Lower leg skin (tissue), 4 donors: ENCODE measurements at regions not wholly inside any gene's neighbourhood (a gene's known extent, or its start where the extent isn't known, plus 50 kb on each side); places are given as distances from the start of the nearest gene placed in this dataset.

Experiments used
- DNase-seq, 2 donors: peaks; one replicate each; pipeline ENCODE4 v3.0.0-alpha.2; 2019; ENCODE audit warnings: low spot score in 2 of 2
- H3K4me3 ChIP-seq: fragments of 200-600 bp; sonication (generic); 2 replicates; pipeline ENCODE4 v1.5.1; 2017; ENCODE audit warnings: mild to moderate bottlenecking, low read depth; ENCODE audit not compliant: poor library complexity, severe bottlenecking
- POLR2A ChIP-seq, 2 donors: fragments of 450-650 bp; IDR thresholded peaks; one replicate each; pipeline ENCODE4 v1.6.1; 2016 to 2017; ENCODE audit warnings: antibody characterized with exemption in 2 of 2, mild to moderate bottlenecking in 1 of 2, moderate library complexity in 1 of 2
- WGBS, 2 donors: methylation state at CpG; one replicate each; pipeline ENCODE4 v1.1.5; 2018; 5-methylcytosine and 5-hydroxymethylcytosine counted together
- intact Hi-C: fragments of 100-400 bp; cut with DNase I; formaldehyde crosslinking; loops from one replicate; pipeline ENCODE4 v1.15.0; 2023; ENCODE audit warnings: low total_unique reads
- TF ChIP-seq, protein P1 (sequence below), 3 donors: fragments of 450-650 bp; IDR thresholded peaks; one replicate each; pipeline ENCODE4 v1.5.1; 2016; ENCODE audit warnings: antibody characterized with exemption in 3 of 3, mild to moderate bottlenecking in 3 of 3, moderate library complexity in 2 of 3

DNA sequence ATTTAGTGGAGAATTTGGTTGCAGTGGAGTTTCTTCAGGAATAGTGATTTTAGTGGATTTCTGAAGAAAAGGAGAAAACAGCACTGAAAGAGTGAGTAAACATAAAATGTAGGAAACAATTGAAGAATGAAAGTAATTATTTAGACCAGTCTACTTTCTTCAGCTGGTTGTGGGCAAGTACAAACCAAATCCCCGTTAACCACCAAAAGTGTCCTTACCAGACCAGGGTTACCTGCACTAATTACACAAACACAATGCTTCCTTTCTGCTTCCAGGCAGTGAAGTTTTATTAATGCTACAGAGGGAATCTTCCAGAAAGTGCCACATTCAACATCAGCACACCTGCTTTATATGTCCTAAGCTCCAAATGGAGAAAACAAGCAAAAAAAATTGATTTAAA is 248.0 kb upstream of the TBC1D5 start:
- intact Hi-C loops = no loop called here
- WGBS, 2 donors = 82 to 86% methylated on average over 1 of the region's 1 CpG

DNA sequence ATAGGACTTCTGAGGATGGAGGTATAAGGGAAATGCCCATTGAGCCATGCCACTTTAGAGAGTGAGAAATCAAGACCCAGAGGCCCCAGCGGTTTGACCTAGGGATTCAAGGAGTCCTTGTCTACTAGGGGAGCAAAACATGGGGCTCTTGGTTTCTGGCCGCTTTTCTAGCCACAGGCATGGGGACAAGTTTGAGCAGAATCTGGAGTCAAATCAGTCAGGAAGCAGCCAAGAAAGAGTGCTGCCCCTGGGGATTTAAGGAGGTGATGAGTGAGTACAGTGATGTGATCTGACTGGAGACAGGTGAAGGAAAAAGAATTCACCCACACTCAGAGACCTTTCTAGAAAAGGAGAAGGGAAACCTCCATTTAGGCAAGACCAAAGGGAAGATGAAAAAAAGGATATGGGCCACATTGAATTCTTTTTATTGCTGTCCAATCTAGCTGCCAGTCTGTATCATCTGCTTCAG is 244.0 kb upstream of the TBC1D5 start:
- DNase-seq = no peak
- WGBS, 2 donors = 40 to 50% methylated on average over 2 of the region's 2 CpGs
- intact Hi-C loops = no loop called here
- H3K4me3 ChIP-seq = no peak overlapping the region
- TF ChIP-seq, protein P1, sequence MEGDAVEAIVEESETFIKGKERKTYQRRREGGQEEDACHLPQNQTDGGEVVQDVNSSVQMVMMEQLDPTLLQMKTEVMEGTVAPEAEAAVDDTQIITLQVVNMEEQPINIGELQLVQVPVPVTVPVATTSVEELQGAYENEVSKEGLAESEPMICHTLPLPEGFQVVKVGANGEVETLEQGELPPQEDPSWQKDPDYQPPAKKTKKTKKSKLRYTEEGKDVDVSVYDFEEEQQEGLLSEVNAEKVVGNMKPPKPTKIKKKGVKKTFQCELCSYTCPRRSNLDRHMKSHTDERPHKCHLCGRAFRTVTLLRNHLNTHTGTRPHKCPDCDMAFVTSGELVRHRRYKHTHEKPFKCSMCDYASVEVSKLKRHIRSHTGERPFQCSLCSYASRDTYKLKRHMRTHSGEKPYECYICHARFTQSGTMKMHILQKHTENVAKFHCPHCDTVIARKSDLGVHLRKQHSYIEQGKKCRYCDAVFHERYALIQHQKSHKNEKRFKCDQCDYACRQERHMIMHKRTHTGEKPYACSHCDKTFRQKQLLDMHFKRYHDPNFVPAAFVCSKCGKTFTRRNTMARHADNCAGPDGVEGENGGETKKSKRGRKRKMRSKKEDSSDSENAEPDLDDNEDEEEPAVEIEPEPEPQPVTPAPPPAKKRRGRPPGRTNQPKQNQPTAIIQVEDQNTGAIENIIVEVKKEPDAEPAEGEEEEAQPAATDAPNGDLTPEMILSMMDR (IDR thresholded peaks at IDR 0.05) = no peak
- TF ChIP-seq POLR2A (IDR thresholded peaks at IDR 0.05) = no peak

More for the DNA sequence above, 248.0 kb upstream of the TBC1D5 start:
- H3K4me3 ChIP-seq = no peak overlapping the region
- TF ChIP-seq POLR2A (IDR thresholded peaks at IDR 0.05) = no peak
- TF ChIP-seq, protein P1 (IDR thresholded peaks at IDR 0.05) = no peak
- no peak for DNase-seq

DNA sequence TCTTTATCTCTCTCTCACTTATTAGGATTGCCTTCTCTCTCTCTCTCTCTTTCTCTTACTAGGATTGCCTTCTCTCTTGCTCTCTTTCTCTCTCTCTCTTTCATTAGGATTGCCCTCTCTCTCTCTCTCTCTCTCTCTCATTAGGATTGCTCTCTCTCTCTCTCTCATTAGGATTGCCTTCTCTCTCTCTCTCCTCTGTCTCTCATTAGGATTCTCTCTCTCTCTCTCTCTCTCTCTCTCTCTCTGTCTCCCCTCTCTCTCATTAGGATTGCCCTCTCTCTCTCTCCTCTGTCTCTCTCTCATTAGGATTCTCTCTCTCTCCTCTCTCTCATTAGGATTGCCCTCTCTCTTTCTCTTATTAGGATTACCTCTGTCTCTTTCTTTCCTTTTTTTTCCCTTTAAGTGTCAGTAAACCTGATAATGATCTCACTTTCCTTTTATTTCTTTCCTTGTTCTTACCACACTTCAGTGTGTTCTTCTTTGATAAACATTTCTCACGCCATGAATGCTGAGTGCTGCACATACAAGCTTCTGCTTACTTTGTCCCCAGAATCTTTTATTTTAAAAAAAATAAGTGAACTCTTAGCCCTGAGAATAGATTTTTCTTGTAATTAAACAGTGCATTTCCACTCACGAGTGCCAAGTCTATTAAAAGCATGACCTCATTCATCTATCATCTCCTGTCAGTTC is 243.4 kb upstream of the TBC1D5 start:
- TF ChIP-seq POLR2A (IDR thresholded peaks at IDR 0.05) = no peak
- TF ChIP-seq, protein P1 (IDR thresholded peaks at IDR 0.05) = no peak
- WGBS, 2 donors = 28 to 30% methylated on average over 2 of the region's 2 CpGs
- DNase-seq = no peak
- no peak overlapping the region for H3K4me3 ChIP-seq
- intact Hi-C loops = no loop called here

DNA sequence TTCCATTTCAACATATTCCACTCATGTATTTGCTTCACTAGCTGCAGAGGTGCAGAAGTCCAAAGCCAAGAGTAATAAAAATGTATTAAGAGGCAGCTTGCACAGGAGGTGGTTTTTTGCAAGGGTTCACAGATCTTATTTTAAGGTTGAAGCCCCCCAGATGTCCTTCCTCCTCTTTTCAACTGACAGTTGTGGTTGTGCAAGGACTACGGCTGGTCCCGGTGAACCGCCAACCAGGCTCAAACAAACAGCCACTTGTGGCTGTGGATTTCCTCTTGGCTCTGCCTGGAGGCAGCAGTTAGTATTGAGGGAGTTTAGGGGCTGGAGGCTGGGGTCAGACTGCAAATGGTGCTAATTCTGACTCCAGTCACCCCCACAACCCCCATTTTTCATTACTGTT is 240.7 kb upstream of the TBC1D5 start:
- no peak overlapping the region for H3K4me3 ChIP-seq
- DNase-seq = no peak
- TF ChIP-seq, protein P1 (IDR thresholded peaks at IDR 0.05) = no peak
- no peak for TF ChIP-seq POLR2A (IDR thresholded peaks at IDR 0.05)
- 74 to 83% methylated on average over 3 of the region's 3 CpGs for WGBS, 2 donors
- intact Hi-C loops = loop anchor here (5.0 kb wide), 1 partner anchor 619 kb away; no protein-coding TSS in a partner anchor

DNA sequence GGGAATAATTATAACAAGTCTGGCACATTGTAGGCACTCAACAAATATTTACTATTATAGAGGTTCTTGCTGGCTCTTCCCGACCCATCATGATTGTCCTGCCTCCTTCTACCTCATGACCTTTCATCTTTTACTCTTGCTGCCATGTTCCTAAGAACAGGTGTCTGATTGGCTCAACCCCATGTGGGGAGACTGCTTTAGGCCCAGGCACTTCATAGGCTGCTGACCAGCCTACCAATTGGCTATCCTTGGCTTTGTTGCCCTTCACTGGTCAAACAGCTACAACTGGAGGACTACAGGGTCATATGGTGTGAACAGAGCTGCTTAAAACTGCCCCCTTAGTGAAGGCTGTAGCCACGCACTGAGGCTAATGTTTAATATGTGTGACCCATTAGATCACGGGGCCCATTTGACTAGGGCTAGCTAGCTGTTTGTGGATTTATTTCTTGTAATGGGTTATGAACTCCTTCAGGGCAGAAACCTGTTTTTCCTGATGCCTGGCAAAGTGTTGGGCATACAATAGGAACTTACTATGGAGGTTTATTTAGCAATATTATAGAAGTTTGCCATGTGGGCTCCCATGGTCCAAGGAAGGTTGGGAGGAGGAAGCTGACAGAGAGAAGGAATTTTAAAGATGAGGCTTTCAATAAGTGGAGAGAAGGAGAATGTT is 239.9 kb upstream of the TBC1D5 start:
- no peak overlapping the region for H3K4me3 ChIP-seq
- intact Hi-C loops = loop anchor here (5.0 kb wide), 1 partner anchor 620 kb away; no protein-coding TSS in a partner anchor
- TF ChIP-seq, protein P1 (IDR thresholded peaks at IDR 0.05) = no peak
- no peak for TF ChIP-seq POLR2A (IDR thresholded peaks at IDR 0.05)
- no peak for DNase-seq
- 76 to 82% methylated on average over 3 of the region's 3 CpGs for WGBS, 2 donors
